Activated CD4-positive, CD25-positive, alpha-beta regulatory T cell treated with anti-CD3 and anti-CD28 coated beads, Interleukin-2, amount 50 U/mL, for 72 hours (primary cell): ENCODE measurements at regions not wholly inside any gene's neighbourhood (a gene's known extent, or its start where the extent isn't known, plus 50 kb on each side); places are given as distances from the start of the nearest gene placed in this dataset.

ENCODE experiments used
- DNase-seq: peaks from one replicate; pipeline ENCODE4 v3.0.0; 2021

- DNase-seq = no peak
These were observed 103.6 kb upstream of the TNFAIP3 start for GRCh38 chr6:137763436-137763835.

- no peak for DNase-seq
These were observed 103.2 kb upstream of the TNFAIP3 start for GRCh38 chr6:137763886-137764285.

- DNase-seq = no peak
These were observed 102.6 kb upstream of the TNFAIP3 start for GRCh38 chr6:137764464-137764863.

- no peak for DNase-seq
These were observed 102.0 kb upstream of the TNFAIP3 start for GRCh38 chr6:137765059-137765458.

GRCh38 chr6:137766596-137767370, 100.3 kb upstream of the TNFAIP3 start:
- no peak for DNase-seq

GRCh38 chr6:137767465-137767864, 99.6 kb upstream of the TNFAIP3 start:
- no peak for DNase-seq

- no peak for DNase-seq
These were observed 99.0 kb upstream of the TNFAIP3 start for GRCh38 chr6:137767911-137768690.

GRCh38 chr6:137768935-137769334, 98.1 kb upstream of the TNFAIP3 start:
- no peak for DNase-seq

- no peak for DNase-seq
These were observed 97.2 kb upstream of the TNFAIP3 start for GRCh38 chr6:137769797-137770362.

- DNase-seq = no peak
These were observed 94.4 kb upstream of the TNFAIP3 start for GRCh38 chr6:137772541-137773250.

GRCh38 chr6:137775227-137775626, 91.8 kb upstream of the TNFAIP3 start:
- DNase-seq = no peak

- no peak for DNase-seq
These were observed 91.3 kb upstream of the TNFAIP3 start for GRCh38 chr6:137775720-137776119.

GRCh38 chr6:137776256-137776655, 90.8 kb upstream of the TNFAIP3 start:
- no peak for DNase-seq

GRCh38 chr6:137776786-137777686, 90.0 kb upstream of the TNFAIP3 start:
- no peak for DNase-seq

GRCh38 chr6:137777687-137778075, 89.4 kb upstream of the TNFAIP3 start:
- DNase-seq = no peak

GRCh38 chr6:137779982-137780381, 87.1 kb upstream of the TNFAIP3 start:
- DNase-seq = no peak

GRCh38 chr6:137780447-137781034, 86.5 kb upstream of the TNFAIP3 start:
- DNase-seq = no peak

- DNase-seq = no peak
These were observed 85.4 kb upstream of the TNFAIP3 start for GRCh38 chr6:137781639-137782038.

- no peak for DNase-seq
These were observed 84.7 kb upstream of the TNFAIP3 start for GRCh38 chr6:137782166-137783039.

GRCh38 chr6:137783710-137784109, 83.3 kb upstream of the TNFAIP3 start:
- no peak for DNase-seq

- no peak for DNase-seq
These were observed 82.5 kb upstream of the TNFAIP3 start for GRCh38 chr6:137784583-137784982.
